ENCODE measurements at regions not wholly inside any gene's neighbourhood (a gene's known extent, or its start where the extent isn't known, plus 50 kb on each side); places are given as distances from the start of the nearest gene placed in this dataset.
"Not testable (repeated sequence)": the region's sequence is repeated elsewhere in the genome, so short reads cannot be mapped to it uniquely, and the experiment has no call there.

DNA sequence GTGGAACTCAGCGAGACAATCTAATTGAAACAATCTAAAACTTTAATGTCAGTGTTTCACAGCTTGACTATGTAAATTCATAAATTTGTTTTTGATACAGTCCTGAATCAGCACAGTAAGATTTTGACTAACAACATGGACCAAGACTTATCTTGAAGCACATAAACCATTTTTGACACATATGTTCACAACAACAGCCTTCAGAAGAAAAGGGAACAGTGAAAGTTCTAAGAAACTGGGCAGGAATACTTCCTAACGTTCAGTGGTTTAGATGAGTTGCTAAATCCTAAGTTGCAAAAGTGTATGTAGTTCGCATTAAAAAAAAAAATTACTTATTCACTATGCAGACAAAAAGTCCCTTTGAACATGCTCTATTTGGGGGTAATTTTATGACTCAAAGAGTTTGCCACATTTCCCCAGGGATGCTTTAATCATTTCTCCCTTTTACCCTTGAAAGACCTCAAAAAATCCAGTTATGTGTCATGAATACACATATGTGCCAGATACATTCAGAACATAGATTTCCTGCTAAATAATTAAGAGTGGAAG is 120.2 kb downstream of the MRPL39 start:
- DNase-seq (ENCODE audit: low read depth in 2 of 2): no peak

DNA sequence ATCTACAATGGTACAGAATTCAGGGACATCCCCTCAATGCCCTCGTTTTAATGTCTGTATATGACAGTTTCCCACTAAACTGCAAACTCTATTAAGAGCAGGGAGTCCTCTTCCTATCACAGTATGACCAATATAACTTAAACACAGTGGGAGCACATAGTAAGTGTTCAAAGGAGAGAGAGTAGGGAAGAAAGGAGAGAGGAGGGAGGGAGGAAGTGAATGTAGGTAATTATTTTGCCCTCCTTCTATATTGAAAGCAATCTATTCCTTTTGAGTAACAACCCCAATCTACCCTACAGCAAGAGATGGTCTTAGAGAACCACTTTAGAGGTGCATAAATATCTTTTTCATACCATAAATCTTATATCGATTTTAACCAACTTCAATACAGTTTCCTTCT is 121.4 kb downstream of the MRPL39 start:
- no peak for DNase-seq (ENCODE audit: low read depth in 2 of 2)

GRCh38 chr21:25467896-25468295 is 139.4 kb downstream of the MRPL39 start:
- DNase-seq (ENCODE audit: low read depth in 2 of 2): no peak

- DNase-seq (ENCODE audit: low read depth in 2 of 2): not testable (repeated sequence)
Measured at GRCh38 chr21:25467071-25467470, 140.2 kb downstream of the MRPL39 start.

- DNase-seq (ENCODE audit: low read depth in 2 of 2): no peak
Measured at GRCh38 chr21:25466470-25466869, 140.8 kb downstream of the MRPL39 start.

GRCh38 chr21:25465263-25465662 is 142.0 kb downstream of the MRPL39 start:
- no peak for DNase-seq (ENCODE audit: low read depth in 2 of 2)

DNA sequence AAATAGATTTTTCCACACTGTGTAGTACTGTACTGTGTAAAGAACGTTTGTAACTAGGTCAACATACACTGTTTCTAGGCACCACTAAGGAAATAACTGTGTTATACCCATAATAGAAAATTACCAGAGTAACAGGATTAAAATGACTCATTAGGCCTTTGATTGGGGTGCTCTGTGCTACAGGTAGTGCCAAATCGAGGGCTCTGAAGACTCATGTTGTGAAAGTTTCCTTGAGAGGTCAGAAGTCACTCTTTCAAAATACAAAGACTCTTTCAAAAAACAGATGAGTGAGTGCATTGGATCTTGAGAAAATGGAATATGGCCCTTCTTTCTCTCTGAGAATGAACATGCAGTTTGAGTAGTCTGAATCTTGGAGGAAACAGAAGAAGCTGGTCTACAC is 143.0 kb downstream of the MRPL39 start:
- no peak for DNase-seq (ENCODE audit: low read depth in 2 of 2)

GRCh38 chr21:25462517-25462971 is 144.7 kb downstream of the MRPL39 start:
- no peak for DNase-seq (ENCODE audit: low read depth in 2 of 2)

GRCh38 chr21:25461725-25462124 is 145.6 kb downstream of the MRPL39 start:
- DNase-seq (ENCODE audit: low read depth in 2 of 2): no peak

GRCh38 chr21:25459993-25460392 is 147.3 kb downstream of the MRPL39 start:
- no peak for DNase-seq (ENCODE audit: low read depth in 2 of 2)

GRCh38 chr21:25459365-25459764 is 147.9 kb downstream of the MRPL39 start:
- DNase-seq (ENCODE audit: low read depth in 2 of 2): no peak

DNA sequence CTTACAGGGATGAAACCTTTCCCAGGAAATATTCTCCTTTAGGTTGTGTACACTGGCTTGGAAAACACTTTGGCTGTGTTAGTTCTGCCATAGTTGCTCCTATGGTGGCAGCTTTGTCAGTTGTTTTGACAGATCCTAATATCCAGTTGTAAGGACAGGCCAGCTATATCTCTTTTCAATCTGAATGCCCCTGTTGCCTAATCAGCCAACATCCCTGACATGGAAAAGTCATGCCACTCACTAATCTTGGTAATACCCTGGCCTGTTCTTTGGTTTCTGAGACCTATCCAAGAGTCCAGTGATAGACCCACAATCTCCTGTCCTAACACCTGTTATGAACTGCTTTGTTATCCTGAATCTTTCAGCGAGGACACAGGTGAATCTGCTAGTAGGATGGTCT is 148.8 kb downstream of the MRPL39 start:
- DNase-seq (ENCODE audit: low read depth in 2 of 2): no peak

- no peak for DNase-seq (ENCODE audit: low read depth in 2 of 2)
Measured at GRCh38 chr21:25457946-25458345, 149.3 kb downstream of the MRPL39 start.

DNA sequence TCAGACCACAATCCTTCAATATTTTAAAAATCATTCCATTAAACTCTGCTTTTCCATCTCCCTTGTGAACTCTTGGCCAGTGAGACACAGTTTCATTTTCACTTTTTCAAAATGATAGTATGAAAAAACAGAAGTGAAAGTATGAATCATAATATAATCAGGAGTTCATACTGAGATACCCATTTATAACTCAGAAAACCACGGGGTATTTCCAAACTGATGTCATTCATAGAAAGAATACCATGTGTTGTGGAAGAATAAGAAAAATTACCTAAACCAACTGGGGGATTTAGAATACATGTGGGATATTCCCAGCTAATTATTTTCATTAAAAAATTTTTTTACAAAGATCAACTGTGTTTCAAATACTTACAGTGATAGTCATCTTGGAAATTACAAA is 149.9 kb downstream of the MRPL39 start:
- no peak for DNase-seq (ENCODE audit: low read depth in 2 of 2)

DNA sequence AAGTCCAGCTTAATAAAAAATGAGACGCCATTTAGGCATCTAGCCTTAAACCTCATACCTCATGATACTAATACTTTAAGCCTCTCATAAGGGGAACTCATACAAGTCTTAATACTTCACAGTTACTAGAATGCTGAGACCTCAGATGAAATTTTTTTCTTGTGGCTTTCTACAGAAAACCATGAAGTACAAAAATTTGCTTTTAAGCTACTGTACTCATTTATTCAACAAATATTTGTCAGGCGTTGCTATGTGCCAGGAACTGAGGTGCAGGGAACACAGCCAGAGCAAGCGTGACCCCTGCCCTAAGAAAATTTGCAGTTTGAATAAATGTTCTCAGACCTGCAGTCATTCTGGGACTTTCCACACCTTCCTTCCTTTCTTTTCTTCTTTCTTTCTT is 150.6 kb downstream of the MRPL39 start:
- DNase-seq (ENCODE audit: low read depth in 2 of 2): peak in 1 of 2 donors; percentile 10

- DNase-seq (ENCODE audit: low read depth in 2 of 2): no peak
Measured at GRCh38 chr21:25453524-25453923, 153.8 kb downstream of the MRPL39 start.

GRCh38 chr21:25449950-25450349 is 157.3 kb downstream of the MRPL39 start:
- no peak for DNase-seq (ENCODE audit: low read depth in 2 of 2)

- no peak for DNase-seq (ENCODE audit: low read depth in 2 of 2)
Measured at GRCh38 chr21:25441835-25442234, 165.4 kb downstream of the MRPL39 start.

DNA sequence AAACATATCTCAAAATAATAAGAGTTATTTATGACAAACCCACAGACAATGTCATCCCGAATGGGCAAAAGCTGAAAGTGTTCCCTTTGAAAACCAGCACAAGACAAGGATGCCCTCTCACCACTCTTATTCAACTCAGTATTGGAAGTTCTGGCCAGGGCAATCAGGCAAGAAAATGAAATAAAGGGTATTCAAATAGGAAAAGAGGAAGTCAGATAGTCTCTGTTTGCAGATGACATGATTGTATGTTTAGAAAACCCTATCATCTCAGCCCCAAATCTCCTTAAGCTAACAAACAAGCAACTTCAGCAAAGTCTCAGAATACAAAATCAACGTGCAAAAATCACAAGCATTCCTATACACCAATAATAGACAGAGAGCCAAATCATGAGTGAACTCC is 169.8 kb downstream of the MRPL39 start:
- DNase-seq (ENCODE audit: low read depth in 2 of 2): not testable (repeated sequence)

GRCh38 chr21:25428537-25428936 is 178.7 kb downstream of the MRPL39 start:
- no peak for DNase-seq (ENCODE audit: low read depth in 2 of 2)

DNA sequence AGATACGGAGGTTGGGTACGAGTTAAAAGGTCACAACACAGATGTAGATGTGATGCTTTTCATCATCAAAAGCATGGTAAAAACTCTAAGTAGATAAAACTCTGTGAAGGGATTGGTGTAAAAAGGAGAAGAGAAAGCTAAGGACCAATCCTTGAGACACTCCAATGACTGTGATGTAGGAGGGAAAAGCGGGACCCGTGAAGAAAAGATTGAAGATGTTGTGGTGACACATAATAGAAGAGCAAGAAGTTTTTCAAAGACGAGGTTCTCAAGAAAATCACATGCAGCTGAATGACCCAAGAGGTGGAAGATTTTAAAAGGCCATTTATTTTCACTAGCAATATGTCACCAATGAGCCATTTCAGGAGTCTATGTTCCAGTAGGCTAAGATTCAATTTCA is 179.5 kb downstream of the MRPL39 start:
- DNase-seq (ENCODE audit: low read depth in 2 of 2): no peak

GRCh38 chr21:25426580-25426979 is 180.7 kb downstream of the MRPL39 start:
- DNase-seq (ENCODE audit: low read depth in 2 of 2): no peak

GRCh38 chr21:25425156-25425555 is 182.1 kb downstream of the MRPL39 start:
- DNase-seq (ENCODE audit: low read depth in 2 of 2): no peak

DNA sequence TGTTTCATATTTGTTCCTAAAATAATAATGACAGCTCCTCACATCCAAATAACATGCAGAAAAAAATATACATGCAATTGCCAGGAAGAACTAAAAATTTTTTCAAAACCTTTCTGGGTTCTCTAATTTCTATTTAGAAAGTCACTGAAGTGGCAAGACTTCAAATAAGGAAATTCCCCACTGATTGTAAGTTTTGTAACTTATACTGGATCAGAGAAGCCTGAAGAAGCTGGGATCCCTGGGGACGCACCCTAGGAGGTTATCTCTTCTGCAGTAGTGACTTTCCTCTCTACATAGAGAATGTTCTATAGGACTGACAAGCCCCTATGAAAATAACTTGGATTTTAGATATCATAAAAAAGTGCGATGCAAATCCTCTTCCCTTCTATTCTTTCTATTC is 182.6 kb downstream of the MRPL39 start:
- DNase-seq (ENCODE audit: low read depth in 2 of 2): no peak
